Panc1 (cell line): ENCODE measurements at regions not wholly inside any gene's neighbourhood (a gene's known extent, or its start where the extent isn't known, plus 50 kb on each side); places are given as distances from the start of the nearest gene placed in this dataset.

ENCODE experiments used
- POLR2AphosphoS5 ChIP-seq: IDR thresholded peaks from 2 replicates; pipeline ENCODE4 v1.6.1; 2012; ENCODE audit warnings: mild to moderate bottlenecking, low read depth, low read length, moderate library complexity
- REST ChIP-seq, 2 experiments: IDR thresholded peaks; 2 replicates each; pipeline ENCODE4 v1.6.1; 2011 to 2012; ENCODE audit warnings: low read depth in 2 of 2, control low read depth in 1 of 2, low read length in 1 of 2, mild to moderate bottlenecking in 1 of 2, moderate library complexity in 1 of 2; ENCODE audit not compliant: insufficient read depth in 1 of 2
- SIN3A ChIP-seq: IDR thresholded peaks from 2 replicates; pipeline ENCODE4 v1.6.1; 2012; ENCODE audit warnings: low read depth, mild to moderate bottlenecking, low read length, moderate library complexity, borderline replicate concordance; ENCODE audit not compliant: insufficient read depth
- TCF7L2 ChIP-seq: IDR thresholded peaks from 2 replicates; pipeline ENCODE4 v1.6.1; 2011; ENCODE audit warnings: mild to moderate bottlenecking, low read depth, low read length, inconsistent platforms
- TF ChIP-seq, protein P1 (sequence below): fragments of 450-650 bp; IDR thresholded peaks from 2 replicates; pipeline ENCODE4 v1.5.1; 2017; ENCODE audit warnings: mild to moderate bottlenecking

DNA sequence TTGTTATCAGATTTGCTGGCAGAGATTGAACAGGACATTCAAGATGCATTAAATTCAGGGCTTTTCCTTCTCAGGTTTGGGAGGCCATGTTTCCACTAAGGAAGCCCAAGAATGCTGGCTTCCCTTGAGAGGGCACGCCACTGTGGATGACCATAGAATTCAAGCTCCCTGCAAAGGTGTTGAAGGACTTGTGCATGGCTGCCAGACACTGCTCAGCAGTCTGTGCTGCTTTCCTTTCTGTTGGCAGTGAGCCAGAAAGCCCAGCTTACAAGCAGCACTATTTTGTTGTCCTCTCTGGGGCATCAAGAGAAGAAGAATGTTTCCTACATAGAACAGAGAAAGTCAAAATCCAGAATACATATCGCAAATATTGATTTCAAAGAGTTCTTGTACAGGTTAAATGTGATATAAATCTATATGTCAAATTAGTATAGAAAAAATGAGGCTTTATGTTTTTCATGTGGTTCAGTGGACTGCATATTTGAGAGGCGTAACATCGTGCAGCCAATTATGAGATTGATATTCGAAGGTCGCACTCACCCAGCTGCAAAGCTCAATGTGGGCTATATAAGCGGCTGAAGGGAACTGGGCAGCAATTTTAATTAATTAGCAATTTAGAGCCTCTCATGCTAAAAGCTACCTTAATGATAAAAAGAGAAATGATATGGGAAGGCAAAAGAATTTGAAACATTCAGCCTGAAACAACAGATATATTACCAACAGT lies 103.1 kb upstream of the ISL1 start:
- TF ChIP-seq, protein P1, sequence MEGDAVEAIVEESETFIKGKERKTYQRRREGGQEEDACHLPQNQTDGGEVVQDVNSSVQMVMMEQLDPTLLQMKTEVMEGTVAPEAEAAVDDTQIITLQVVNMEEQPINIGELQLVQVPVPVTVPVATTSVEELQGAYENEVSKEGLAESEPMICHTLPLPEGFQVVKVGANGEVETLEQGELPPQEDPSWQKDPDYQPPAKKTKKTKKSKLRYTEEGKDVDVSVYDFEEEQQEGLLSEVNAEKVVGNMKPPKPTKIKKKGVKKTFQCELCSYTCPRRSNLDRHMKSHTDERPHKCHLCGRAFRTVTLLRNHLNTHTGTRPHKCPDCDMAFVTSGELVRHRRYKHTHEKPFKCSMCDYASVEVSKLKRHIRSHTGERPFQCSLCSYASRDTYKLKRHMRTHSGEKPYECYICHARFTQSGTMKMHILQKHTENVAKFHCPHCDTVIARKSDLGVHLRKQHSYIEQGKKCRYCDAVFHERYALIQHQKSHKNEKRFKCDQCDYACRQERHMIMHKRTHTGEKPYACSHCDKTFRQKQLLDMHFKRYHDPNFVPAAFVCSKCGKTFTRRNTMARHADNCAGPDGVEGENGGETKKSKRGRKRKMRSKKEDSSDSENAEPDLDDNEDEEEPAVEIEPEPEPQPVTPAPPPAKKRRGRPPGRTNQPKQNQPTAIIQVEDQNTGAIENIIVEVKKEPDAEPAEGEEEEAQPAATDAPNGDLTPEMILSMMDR: no peak
- TF ChIP-seq TCF7L2: no peak
- TF ChIP-seq POLR2AphosphoS5: no peak
- TF ChIP-seq SIN3A: no peak
- TF ChIP-seq REST (IDR thresholded peaks at IDR 0.05; ENCODE audit: insufficient read depth in 1 of 2, low read depth in 2 of 2, low read length in 1 of 2): no peak
